GM23338 (cell line): ENCODE measurements at regions not wholly inside any gene's neighbourhood (a gene's known extent, or its start where the extent isn't known, plus 50 kb on each side); places are given as distances from the start of the nearest gene placed in this dataset.

Source experiments
- CREB1 ChIP-seq: fragments of 250-450 bp; sonication (Bioruptor Pico); IDR thresholded peaks from 2 replicates; pipeline ENCODE4 v1.5.0; 2020; ENCODE audit warnings: low read depth, mild to moderate bottlenecking, moderate library complexity
- EZH2 ChIP-seq: fragments of 200-600 bp; sonication (generic); IDR thresholded peaks from one replicate; pipeline ENCODE4 v1.8.0; 2017; ENCODE audit warnings: antibody characterized with exemption, mild to moderate bottlenecking, low read depth; ENCODE audit not compliant: unreplicated experiment
- EZH2phosphoT487 ChIP-seq: fragments of 200-600 bp; sonication (generic); IDR thresholded peaks from one replicate; pipeline ENCODE4 v1.8.1; 2018; ENCODE audit warnings: antibody characterized with exemption; ENCODE audit not compliant: unreplicated experiment
- NANOG ChIP-seq: IDR thresholded peaks from 2 replicates; pipeline ENCODE4 v1.6.1; 2016; ENCODE audit warnings: antibody characterized with exemption, borderline replicate concordance
- POLR2AphosphoS5 ChIP-seq: IDR thresholded peaks from 2 replicates; pipeline ENCODE4 v1.6.1; 2016; ENCODE audit warnings: antibody characterized with exemption, low read depth
- TF ChIP-seq, protein P1 (sequence below), 2 experiments: fragments of 200-600 bp in 1 of 2; sonication (generic) in 1 of 2; conservative IDR thresholded peaks; 2 replicates each; pipeline versions ENCODE4 v1.5.1 to v1.6.1; 2016 to 2017; ENCODE audit warnings: antibody characterized with exemption in 2 of 2, low read depth in 2 of 2, mild to moderate bottlenecking in 2 of 2, moderate library complexity in 1 of 2
- TF ChIP-seq, protein P2 (sequence below): IDR thresholded peaks from one replicate; pipeline ENCODE4 v1.6.1; 2018; ENCODE audit warnings: antibody characterized with exemption; ENCODE audit not compliant: unreplicated experiment

DNA sequence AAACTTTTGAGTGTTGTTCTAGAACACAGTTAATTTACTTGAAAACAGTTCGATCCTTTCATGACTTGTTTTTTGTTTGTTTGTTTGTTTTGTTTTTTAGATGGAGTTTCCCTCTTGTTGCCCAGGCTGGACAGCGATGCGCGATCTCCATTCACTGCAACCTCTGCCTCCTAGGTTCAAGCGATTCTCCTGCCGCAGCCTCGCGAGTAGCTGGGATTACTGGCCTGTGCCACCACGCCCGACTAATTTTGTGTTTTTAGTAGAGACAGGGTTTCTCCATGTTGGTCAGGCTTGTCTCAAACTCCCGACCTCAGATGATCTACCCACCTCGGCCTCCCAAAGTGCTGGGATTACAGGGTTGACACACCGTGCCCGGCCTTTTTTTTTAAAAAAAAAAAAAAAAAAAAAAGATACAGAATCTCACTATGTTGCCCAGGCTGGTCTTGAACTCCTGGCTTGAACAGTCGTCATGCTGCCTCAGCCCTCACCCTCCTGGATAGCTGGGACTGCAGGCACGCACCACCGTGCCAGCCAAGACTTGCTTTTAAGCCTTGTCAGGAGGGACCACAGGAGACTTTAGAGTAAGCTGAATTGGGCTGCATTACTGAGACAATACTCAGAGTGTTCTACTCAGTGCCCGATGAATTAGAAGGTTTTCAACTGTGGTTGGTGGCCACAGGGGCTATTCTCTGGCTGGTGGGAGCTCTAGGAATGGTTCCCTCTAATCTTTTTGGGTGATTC, 76.7 kb upstream of the SLC22A16 start:
- TF ChIP-seq EZH2phosphoT487 (no peak), CREB1 (CRISPR knock-in tag) (no peak), EZH2 (no peak), POLR2AphosphoS5 (no peak), NANOG (no peak)
- TF ChIP-seq, protein P1, sequence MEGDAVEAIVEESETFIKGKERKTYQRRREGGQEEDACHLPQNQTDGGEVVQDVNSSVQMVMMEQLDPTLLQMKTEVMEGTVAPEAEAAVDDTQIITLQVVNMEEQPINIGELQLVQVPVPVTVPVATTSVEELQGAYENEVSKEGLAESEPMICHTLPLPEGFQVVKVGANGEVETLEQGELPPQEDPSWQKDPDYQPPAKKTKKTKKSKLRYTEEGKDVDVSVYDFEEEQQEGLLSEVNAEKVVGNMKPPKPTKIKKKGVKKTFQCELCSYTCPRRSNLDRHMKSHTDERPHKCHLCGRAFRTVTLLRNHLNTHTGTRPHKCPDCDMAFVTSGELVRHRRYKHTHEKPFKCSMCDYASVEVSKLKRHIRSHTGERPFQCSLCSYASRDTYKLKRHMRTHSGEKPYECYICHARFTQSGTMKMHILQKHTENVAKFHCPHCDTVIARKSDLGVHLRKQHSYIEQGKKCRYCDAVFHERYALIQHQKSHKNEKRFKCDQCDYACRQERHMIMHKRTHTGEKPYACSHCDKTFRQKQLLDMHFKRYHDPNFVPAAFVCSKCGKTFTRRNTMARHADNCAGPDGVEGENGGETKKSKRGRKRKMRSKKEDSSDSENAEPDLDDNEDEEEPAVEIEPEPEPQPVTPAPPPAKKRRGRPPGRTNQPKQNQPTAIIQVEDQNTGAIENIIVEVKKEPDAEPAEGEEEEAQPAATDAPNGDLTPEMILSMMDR (conservative IDR thresholded peaks at IDR 0.05; ENCODE audit: low read depth in 2 of 2), result no peak
- TF ChIP-seq, protein P2, sequence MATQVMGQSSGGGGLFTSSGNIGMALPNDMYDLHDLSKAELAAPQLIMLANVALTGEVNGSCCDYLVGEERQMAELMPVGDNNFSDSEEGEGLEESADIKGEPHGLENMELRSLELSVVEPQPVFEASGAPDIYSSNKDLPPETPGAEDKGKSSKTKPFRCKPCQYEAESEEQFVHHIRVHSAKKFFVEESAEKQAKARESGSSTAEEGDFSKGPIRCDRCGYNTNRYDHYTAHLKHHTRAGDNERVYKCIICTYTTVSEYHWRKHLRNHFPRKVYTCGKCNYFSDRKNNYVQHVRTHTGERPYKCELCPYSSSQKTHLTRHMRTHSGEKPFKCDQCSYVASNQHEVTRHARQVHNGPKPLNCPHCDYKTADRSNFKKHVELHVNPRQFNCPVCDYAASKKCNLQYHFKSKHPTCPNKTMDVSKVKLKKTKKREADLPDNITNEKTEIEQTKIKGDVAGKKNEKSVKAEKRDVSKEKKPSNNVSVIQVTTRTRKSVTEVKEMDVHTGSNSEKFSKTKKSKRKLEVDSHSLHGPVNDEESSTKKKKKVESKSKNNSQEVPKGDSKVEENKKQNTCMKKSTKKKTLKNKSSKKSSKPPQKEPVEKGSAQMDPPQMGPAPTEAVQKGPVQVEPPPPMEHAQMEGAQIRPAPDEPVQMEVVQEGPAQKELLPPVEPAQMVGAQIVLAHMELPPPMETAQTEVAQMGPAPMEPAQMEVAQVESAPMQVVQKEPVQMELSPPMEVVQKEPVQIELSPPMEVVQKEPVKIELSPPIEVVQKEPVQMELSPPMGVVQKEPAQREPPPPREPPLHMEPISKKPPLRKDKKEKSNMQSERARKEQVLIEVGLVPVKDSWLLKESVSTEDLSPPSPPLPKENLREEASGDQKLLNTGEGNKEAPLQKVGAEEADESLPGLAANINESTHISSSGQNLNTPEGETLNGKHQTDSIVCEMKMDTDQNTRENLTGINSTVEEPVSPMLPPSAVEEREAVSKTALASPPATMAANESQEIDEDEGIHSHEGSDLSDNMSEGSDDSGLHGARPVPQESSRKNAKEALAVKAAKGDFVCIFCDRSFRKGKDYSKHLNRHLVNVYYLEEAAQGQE, result no peak
